Upper lobe of left lung (tissue), 6 donors: ENCODE measurements at regions not wholly inside any gene's neighbourhood (a gene's known extent, or its start where the extent isn't known, plus 50 kb on each side); places are given as distances from the start of the nearest gene placed in this dataset.

Experiments
- ATAC-seq, 2 donors: fragments of 200-7000 bp; cut with Tn5 transposase; one replicate each; pipeline ENCODE4 v1.9.1; 2022; ENCODE audit warnings: mild to moderate bottlenecking in 2 of 2, moderate library complexity in 2 of 2; ENCODE audit not compliant: low FRiP score in 2 of 2
- DNase-seq, 2 donors: peaks; one replicate each; pipeline ENCODE4 v3.0.0-alpha.2; 2019 to 2020
- H3K27ac ChIP-seq, 4 donors: fragments of 200-600 bp; sonication (generic); one replicate each; pipeline ENCODE4 v1.5.1; 2016 to 2019
- H3K27me3 ChIP-seq, 4 donors: fragments of 200-600 bp; sonication (generic); one replicate each; pipeline ENCODE4 v1.5.1; 2017 to 2019
- H3K36me3 ChIP-seq, 4 donors: fragments of 200-600 bp; sonication (generic); one replicate each; pipeline ENCODE4 v1.5.1; 2016 to 2019
- H3K4me1 ChIP-seq, 4 donors: fragments of 200-600 bp; sonication (generic); one replicate each; pipeline ENCODE4 v1.5.1; 2018 to 2019
- H3K4me3 ChIP-seq, 4 donors: fragments of 200-600 bp; sonication (generic); one replicate each; pipeline ENCODE4 v1.5.1; 2017 to 2019; ENCODE audit warnings: mild to moderate bottlenecking in 2 of 4, moderate library complexity in 1 of 4
- H3K9me3 ChIP-seq, 4 donors: fragments of 200-600 bp; sonication (generic); one replicate each; pipeline ENCODE4 v1.5.1; 2018 to 2019
- EP300 ChIP-seq, 4 donors: sonication (generic); formaldehyde crosslinking; IDR thresholded peaks; one replicate each; pipeline ENCODE4 v1.5.1; 2017; ENCODE audit warnings: antibody characterized with exemption in 4 of 4, control low read depth in 2 of 4
- POLR2A ChIP-seq, 4 donors: fragments of 450-650 bp; IDR thresholded peaks; one replicate each; pipeline ENCODE4 v1.5.1; 2016 to 2017; ENCODE audit warnings: antibody characterized with exemption in 4 of 4, mild to moderate bottlenecking in 2 of 4
- POLR2AphosphoS5 ChIP-seq, 2 donors: sonication (generic); formaldehyde crosslinking; IDR thresholded peaks; one replicate each; pipeline ENCODE4 v1.5.1; 2017; ENCODE audit warnings: antibody characterized with exemption in 2 of 2
- WGBS, 2 donors: methylation state at CpG; one replicate each; pipeline ENCODE4 v1.1.5; 2017 to 2018; 5-methylcytosine and 5-hydroxymethylcytosine counted together
- TF ChIP-seq, protein P1 (sequence below), 6 experiments: fragments of 450-650 bp in 4 of 6; fragments of 200-600 bp in 2 of 6; sonication (generic) in 2 of 6; IDR thresholded peaks; one replicate each; pipeline ENCODE4 v1.5.1; 2016 to 2019; ENCODE audit warnings: antibody characterized with exemption in 6 of 6
- donor health status: DM: no; HTN: no; CAD: no; lungs with moderate emphysema.
- donor health status: DM: no; HTN: yes; CAD: no; lungs with severe emphysema.

DNA sequence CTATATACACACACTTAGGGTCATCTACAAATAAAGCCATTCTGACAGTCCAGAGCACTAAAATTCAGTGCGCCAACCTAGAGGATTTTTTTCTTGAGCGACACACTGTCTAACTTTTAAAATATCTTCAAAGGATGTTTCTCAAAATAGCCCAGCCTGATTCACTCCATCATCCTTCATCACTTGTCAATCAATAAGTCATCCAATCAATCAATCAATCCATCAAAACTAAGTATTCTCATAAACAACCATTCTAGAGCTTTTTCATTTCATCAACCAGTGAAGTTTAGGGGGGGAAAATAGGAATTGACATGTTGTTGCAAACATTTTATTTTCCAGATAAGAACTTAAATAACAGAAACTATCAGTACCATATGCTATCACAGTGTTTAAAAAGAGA lies 183.2 kb downstream of the HDGFL1 start:
- Histone ChIP-seq H3K4me3 (no peak overlapping the region), H3K27ac (no peak overlapping the region), H3K4me1 (peaks cover 0 to 4% (median 0%) of the 10 kb centered on the region in 4 donors), H3K9me3 (no peaks in the 10 kb centered on the region), H3K27me3 (no peaks in the 10 kb centered on the region), H3K36me3 (no peaks in the 10 kb centered on the region)
- TF ChIP-seq POLR2A (IDR thresholded peaks at IDR 0.05), result no peak
- no peak for TF ChIP-seq POLR2AphosphoS5 (IDR thresholded peaks at IDR 0.05)
- no peak for TF ChIP-seq EP300 (IDR thresholded peaks at IDR 0.05)
- TF ChIP-seq, protein P1, sequence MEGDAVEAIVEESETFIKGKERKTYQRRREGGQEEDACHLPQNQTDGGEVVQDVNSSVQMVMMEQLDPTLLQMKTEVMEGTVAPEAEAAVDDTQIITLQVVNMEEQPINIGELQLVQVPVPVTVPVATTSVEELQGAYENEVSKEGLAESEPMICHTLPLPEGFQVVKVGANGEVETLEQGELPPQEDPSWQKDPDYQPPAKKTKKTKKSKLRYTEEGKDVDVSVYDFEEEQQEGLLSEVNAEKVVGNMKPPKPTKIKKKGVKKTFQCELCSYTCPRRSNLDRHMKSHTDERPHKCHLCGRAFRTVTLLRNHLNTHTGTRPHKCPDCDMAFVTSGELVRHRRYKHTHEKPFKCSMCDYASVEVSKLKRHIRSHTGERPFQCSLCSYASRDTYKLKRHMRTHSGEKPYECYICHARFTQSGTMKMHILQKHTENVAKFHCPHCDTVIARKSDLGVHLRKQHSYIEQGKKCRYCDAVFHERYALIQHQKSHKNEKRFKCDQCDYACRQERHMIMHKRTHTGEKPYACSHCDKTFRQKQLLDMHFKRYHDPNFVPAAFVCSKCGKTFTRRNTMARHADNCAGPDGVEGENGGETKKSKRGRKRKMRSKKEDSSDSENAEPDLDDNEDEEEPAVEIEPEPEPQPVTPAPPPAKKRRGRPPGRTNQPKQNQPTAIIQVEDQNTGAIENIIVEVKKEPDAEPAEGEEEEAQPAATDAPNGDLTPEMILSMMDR (IDR thresholded peaks at IDR 0.05), result no peak
- DNase-seq (no peak), ATAC-seq (no peak)
- WGBS, 2 donors, result 95 to 100% methylated on average over 2 of the region's 2 CpGs

DNA sequence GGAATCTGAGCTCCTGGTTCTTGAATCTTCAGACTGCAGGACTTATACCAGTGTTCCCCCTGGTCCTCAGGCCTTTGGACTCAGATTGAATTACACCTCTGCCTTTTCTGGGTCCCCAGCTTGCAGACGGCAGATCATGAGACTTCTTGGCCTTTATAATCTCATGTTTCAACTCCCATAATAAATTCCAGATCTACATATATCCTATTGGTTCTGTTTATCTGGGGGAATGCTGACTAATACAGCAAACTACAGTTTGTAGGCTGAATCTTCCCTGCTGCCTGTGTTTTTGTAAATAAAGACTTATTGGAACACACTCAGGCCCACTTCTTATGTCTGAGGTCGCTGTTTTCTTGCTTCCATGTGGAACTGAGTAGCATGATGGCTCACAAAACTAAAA lies 184.7 kb downstream of the HDGFL1 start:
- WGBS, 2 donors, result 38 to 40% methylated on average over 2 of the region's 2 CpGs

DNA sequence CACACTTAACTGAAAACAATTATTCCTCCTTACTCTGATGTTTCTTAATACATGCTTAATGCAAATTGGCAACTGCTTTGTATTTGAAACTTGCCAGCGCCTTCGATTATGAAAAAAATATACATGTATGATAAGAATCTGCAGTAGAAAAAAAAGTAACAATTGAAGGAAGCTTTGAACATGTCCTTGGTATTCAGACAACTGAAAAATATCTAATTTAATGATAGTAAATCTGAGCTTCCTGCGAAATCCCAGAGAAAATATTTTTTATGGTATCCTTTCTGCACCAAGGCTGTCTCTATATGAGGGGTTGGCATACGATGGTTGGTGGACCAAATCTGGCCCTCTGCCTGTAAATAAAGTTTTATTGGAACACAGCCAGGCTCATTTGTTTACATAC lies 186.2 kb downstream of the HDGFL1 start:
- H3K36me3 ChIP-seq, result no peaks in the 10 kb centered on the region
- H3K4me1 ChIP-seq, result peaks cover 0 to 4% (median 0%) of the 10 kb centered on the region in 4 donors
- H3K27me3 ChIP-seq, result no peaks in the 10 kb centered on the region
- WGBS, 2 donors, result 59 to 73% methylated on average over 4 of the region's 4 CpGs
- H3K27ac ChIP-seq, result no peak overlapping the region
- no peak overlapping the region for H3K4me3 ChIP-seq
- no peaks in the 10 kb centered on the region for H3K9me3 ChIP-seq
- no peak for TF ChIP-seq EP300 (IDR thresholded peaks at IDR 0.05)
- TF ChIP-seq, protein P1 (IDR thresholded peaks at IDR 0.05), result no peak
- TF ChIP-seq POLR2AphosphoS5 (IDR thresholded peaks at IDR 0.05), result no peak
- no peak for TF ChIP-seq POLR2A (IDR thresholded peaks at IDR 0.05)
- DNase-seq (no peak), ATAC-seq (no peak)

More for the DNA sequence above, 184.7 kb downstream of the HDGFL1 start:
- H3K4me1 ChIP-seq, result peaks cover 0 to 4% (median 0%) of the 10 kb centered on the region in 4 donors
- TF ChIP-seq POLR2AphosphoS5 (IDR thresholded peaks at IDR 0.05), result no peak
- TF ChIP-seq, protein P1 (IDR thresholded peaks at IDR 0.05), result no peak
- no peak for TF ChIP-seq EP300 (IDR thresholded peaks at IDR 0.05)
- TF ChIP-seq POLR2A (IDR thresholded peaks at IDR 0.05), result no peak
- ATAC-seq (no peak), DNase-seq (no peak)
- H3K27ac ChIP-seq, result no peak overlapping the region
- no peaks in the 10 kb centered on the region for H3K36me3 ChIP-seq
- no peaks in the 10 kb centered on the region for H3K9me3 ChIP-seq
- H3K4me3 ChIP-seq, result no peak overlapping the region
- no peaks in the 10 kb centered on the region for H3K27me3 ChIP-seq

DNA sequence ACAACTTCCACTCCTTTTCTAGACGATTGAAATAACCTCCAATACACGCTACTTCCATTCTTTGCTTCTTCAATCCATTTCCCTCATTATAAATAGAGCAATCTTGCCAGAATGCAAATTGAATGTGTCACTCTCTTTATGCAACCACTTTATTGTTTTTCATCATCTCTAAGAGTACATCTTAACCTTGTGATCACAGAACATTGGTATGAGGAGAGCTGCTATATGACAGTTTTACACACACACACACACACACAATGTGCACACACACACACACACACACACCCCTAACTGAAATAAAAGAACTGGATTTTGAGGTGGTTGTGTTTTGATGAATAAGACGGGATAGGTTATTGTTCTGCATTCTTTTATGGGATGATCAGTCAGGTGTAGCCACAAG lies 187.0 kb downstream of the HDGFL1 start:
- H3K27ac ChIP-seq, result no peak overlapping the region
- H3K36me3 ChIP-seq, result no peaks in the 10 kb centered on the region
- 80 to 86% methylated on average over 3 of the region's 3 CpGs for WGBS, 2 donors
- no peak overlapping the region for H3K4me3 ChIP-seq
- no peaks in the 10 kb centered on the region for H3K27me3 ChIP-seq
- TF ChIP-seq EP300 (IDR thresholded peaks at IDR 0.05), result no peak
- TF ChIP-seq POLR2AphosphoS5 (IDR thresholded peaks at IDR 0.05), result no peak
- TF ChIP-seq POLR2A (IDR thresholded peaks at IDR 0.05), result no peak
- TF ChIP-seq, protein P1 (IDR thresholded peaks at IDR 0.05), result no peak
- no peak for DNase-seq
- ATAC-seq, result no peak
- peaks cover 0 to 4% (median 0%) of the 10 kb centered on the region in 4 donors for H3K4me1 ChIP-seq
- H3K9me3 ChIP-seq, result no peaks in the 10 kb centered on the region

DNA sequence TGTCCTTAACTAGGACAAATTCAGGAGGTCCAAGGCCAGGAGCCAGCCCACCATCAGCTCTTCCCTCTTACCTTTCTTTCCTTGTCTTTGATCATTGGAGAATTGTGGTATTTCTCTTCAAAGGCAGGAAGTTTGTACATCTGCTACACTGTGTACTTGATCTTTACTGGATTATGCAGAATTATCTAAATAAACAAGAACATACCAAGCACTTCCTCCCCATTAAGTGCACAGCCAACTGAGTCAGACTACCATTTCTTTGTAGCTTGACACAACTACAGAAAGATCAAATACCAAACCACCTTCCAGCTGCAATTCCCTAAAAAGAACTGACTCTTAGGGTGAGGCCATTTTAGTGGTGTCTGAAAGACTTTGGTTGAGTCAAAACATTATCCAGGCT lies 195.1 kb downstream of the HDGFL1 start:
- DNase-seq (no peak), ATAC-seq (no peak)
- no peak overlapping the region for H3K27ac ChIP-seq
- TF ChIP-seq EP300 (IDR thresholded peaks at IDR 0.05), result no peak
- TF ChIP-seq POLR2AphosphoS5 (IDR thresholded peaks at IDR 0.05), result no peak
- TF ChIP-seq, protein P1 (IDR thresholded peaks at IDR 0.05), result no peak
- no peak for TF ChIP-seq POLR2A (IDR thresholded peaks at IDR 0.05)
- H3K4me3 ChIP-seq, result no peak overlapping the region
- no peaks in the 10 kb centered on the region for H3K36me3 ChIP-seq
- no peaks in the 10 kb centered on the region for H3K9me3 ChIP-seq
- no peaks in the 10 kb centered on the region for H3K4me1 ChIP-seq
- H3K27me3 ChIP-seq, result no peaks in the 10 kb centered on the region
